ENCODE measurements at regions not wholly inside any gene's neighbourhood (a gene's known extent, or its start where the extent isn't known, plus 50 kb on each side); places are given as distances from the start of the nearest gene placed in this dataset.
A peak's percentile ranks its signal among the peaks of the same experiment; 100 is the strongest.

- H3K9me3 ChIP-seq (ENCODE audit: insufficient read depth, low read length), result no peaks in the 10 kb centered on the region
- H3K36me3 ChIP-seq (ENCODE audit: low read length), result no peaks in the 10 kb centered on the region
- no peaks in the 10 kb centered on the region for H3F3A ChIP-seq (ENCODE audit: insufficient read depth)
- H3K4me3 ChIP-seq (ENCODE audit: insufficient read depth, low read length, poor library complexity, severe bottlenecking), result no peak overlapping the region
- no peak overlapping the region for H2AFZ ChIP-seq (ENCODE audit: low read depth, low read length, severe bottlenecking)
- no peaks in the 10 kb centered on the region for H3K9me2 ChIP-seq (replicated peaks; ENCODE audit: insufficient read depth, low read length)
- H3K27ac ChIP-seq (ENCODE audit: low read depth, low read length), result no peak overlapping the region
- TF ChIP-seq, protein P1, sequence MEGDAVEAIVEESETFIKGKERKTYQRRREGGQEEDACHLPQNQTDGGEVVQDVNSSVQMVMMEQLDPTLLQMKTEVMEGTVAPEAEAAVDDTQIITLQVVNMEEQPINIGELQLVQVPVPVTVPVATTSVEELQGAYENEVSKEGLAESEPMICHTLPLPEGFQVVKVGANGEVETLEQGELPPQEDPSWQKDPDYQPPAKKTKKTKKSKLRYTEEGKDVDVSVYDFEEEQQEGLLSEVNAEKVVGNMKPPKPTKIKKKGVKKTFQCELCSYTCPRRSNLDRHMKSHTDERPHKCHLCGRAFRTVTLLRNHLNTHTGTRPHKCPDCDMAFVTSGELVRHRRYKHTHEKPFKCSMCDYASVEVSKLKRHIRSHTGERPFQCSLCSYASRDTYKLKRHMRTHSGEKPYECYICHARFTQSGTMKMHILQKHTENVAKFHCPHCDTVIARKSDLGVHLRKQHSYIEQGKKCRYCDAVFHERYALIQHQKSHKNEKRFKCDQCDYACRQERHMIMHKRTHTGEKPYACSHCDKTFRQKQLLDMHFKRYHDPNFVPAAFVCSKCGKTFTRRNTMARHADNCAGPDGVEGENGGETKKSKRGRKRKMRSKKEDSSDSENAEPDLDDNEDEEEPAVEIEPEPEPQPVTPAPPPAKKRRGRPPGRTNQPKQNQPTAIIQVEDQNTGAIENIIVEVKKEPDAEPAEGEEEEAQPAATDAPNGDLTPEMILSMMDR (IDR thresholded peaks at IDR 0.05; ENCODE audit: insufficient read depth, low read length, poor library complexity, severe bottlenecking), result no peak
- TF ChIP-seq EZH2phosphoT487 (conservative IDR thresholded peaks at IDR 0.05; ENCODE audit: low read length), result no peak
- no peaks in the 10 kb centered on the region for H3K27me3 ChIP-seq (ENCODE audit: low read length)
- no peaks in the 10 kb centered on the region for H3K79me2 ChIP-seq (ENCODE audit: insufficient read depth, low read length)
- no peak overlapping the region for H3K9ac ChIP-seq (ENCODE audit: low read length)
- H4K20me1 ChIP-seq (ENCODE audit: low read depth, low read length), result no peaks in the 10 kb centered on the region
- no peak overlapping the region for H3K4me2 ChIP-seq (ENCODE audit: low read depth, low read length, poor library complexity, severe bottlenecking)
Measured at GRCh38 chr6:140806431-140806830, 1326.3 kb upstream of the GJE1 start.

DNA sequence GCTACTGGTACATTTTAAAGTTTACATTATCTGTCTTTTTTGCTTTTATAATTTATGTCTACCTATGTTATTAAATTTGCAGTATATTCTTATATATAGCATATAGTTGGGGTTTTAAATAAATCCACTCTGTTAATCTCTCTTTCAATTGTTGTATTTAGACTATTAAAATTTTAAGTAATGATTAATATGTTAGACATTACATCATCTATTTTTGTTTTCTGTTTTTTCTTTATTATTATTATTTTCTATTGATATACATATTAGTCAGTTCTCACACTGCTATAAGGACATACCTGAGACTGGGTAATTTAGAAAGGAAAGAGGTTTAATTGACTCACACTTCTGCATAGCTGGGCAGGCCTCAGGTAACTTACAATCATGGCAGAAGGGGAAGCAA lies 1338.2 kb upstream of the GJE1 start:
- no peaks in the 10 kb centered on the region for H3K9me3 ChIP-seq (ENCODE audit: insufficient read depth, low read length)
- no peak overlapping the region for H3K9ac ChIP-seq (ENCODE audit: low read length)
- no peaks in the 10 kb centered on the region for H3K79me2 ChIP-seq (ENCODE audit: insufficient read depth, low read length)
- no peak overlapping the region for H3K4me3 ChIP-seq (ENCODE audit: insufficient read depth, low read length, poor library complexity, severe bottlenecking)
- H3K9me2 ChIP-seq (replicated peaks; ENCODE audit: insufficient read depth, low read length), result no peaks in the 10 kb centered on the region
- H3K27me3 ChIP-seq (ENCODE audit: low read length), result no peaks in the 10 kb centered on the region
- no peak for TF ChIP-seq EZH2phosphoT487 (conservative IDR thresholded peaks at IDR 0.05; ENCODE audit: low read length)
- TF ChIP-seq, protein P1 (IDR thresholded peaks at IDR 0.05; ENCODE audit: insufficient read depth, low read length, poor library complexity, severe bottlenecking), result no peak
- H3K4me2 ChIP-seq (ENCODE audit: low read depth, low read length, poor library complexity, severe bottlenecking), result no peak overlapping the region
- H3K27ac ChIP-seq (ENCODE audit: low read depth, low read length), result no peak overlapping the region
- no peaks in the 10 kb centered on the region for H4K20me1 ChIP-seq (ENCODE audit: low read depth, low read length)
- no peak overlapping the region for H2AFZ ChIP-seq (ENCODE audit: low read depth, low read length, severe bottlenecking)
- no peaks in the 10 kb centered on the region; the same call in 1 of the 2 replicates for H3K36me3 ChIP-seq (ENCODE audit: low read length)
- no peaks in the 10 kb centered on the region for H3F3A ChIP-seq (ENCODE audit: insufficient read depth)

DNA sequence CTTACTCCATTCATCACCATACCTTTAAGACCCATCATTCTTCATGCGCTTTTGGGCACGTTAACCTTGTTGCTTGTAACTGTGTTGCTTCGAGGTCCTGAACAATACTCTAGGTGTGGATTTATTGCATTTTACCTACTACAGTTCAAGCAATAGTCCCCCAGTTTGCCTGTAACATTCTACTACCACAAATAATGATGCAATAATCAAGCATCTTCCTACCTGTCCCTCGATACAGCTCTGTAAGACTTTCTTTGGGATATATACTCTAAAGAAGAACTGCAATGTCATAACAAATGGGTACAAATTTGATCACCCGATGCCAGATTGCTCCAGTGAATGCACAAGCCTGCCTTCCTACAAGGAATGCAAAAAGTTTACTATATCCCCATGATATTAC lies 1342.6 kb upstream of the GJE1 start:
- no peaks in the 10 kb centered on the region for H3K9me2 ChIP-seq (replicated peaks; ENCODE audit: insufficient read depth, low read length)
- H3K36me3 ChIP-seq (ENCODE audit: low read length), result no peaks in the 10 kb centered on the region; the same call in 1 of the 2 replicates
- H3K27ac ChIP-seq (ENCODE audit: low read depth, low read length), result no peak overlapping the region
- H3K9me3 ChIP-seq (ENCODE audit: insufficient read depth, low read length), result no peaks in the 10 kb centered on the region
- H3K79me2 ChIP-seq (ENCODE audit: insufficient read depth, low read length), result no peaks in the 10 kb centered on the region
- no peaks in the 10 kb centered on the region for H3K27me3 ChIP-seq (ENCODE audit: low read length)
- peak overlapping the region; percentile 34 for H2AFZ ChIP-seq (ENCODE audit: low read depth, low read length, severe bottlenecking)
- no peaks in the 10 kb centered on the region for H3F3A ChIP-seq (ENCODE audit: insufficient read depth)
- H4K20me1 ChIP-seq (ENCODE audit: low read depth, low read length), result no peaks in the 10 kb centered on the region
- no peak overlapping the region for H3K9ac ChIP-seq (ENCODE audit: low read length)
- H3K4me3 ChIP-seq (ENCODE audit: insufficient read depth, low read length, poor library complexity, severe bottlenecking), result no peak overlapping the region
- H3K4me2 ChIP-seq (ENCODE audit: low read depth, low read length, poor library complexity, severe bottlenecking), result no peak overlapping the region
- TF ChIP-seq EZH2phosphoT487 (conservative IDR thresholded peaks at IDR 0.05; ENCODE audit: low read length), result no peak
- TF ChIP-seq, protein P1 (IDR thresholded peaks at IDR 0.05; ENCODE audit: insufficient read depth, low read length, poor library complexity, severe bottlenecking), result no peak
